Hepatocyte (in vitro differentiated cells): ENCODE measurements at regions not wholly inside any gene's neighbourhood (a gene's known extent, or its start where the extent isn't known, plus 50 kb on each side); places are given as distances from the start of the nearest gene placed in this dataset.

Source experiments
- DNase-seq: peaks from one replicate; pipeline ENCODE4 v3.0.0-alpha.2; 2016; ENCODE audit warnings: low spot score
- H2AFZ ChIP-seq: fragments of 200-600 bp; sonication (generic); 2 replicates; pipeline ENCODE4 v1.6.0; 2016; ENCODE audit warnings: antibody characterized with exemption, mild to moderate bottlenecking
- H3K27ac ChIP-seq: fragments of 200-600 bp; sonication (generic); 2 replicates; pipeline ENCODE4 v1.5.1; 2016; ENCODE audit warnings: mild to moderate bottlenecking
- H3K27me3 ChIP-seq: fragments of 200-600 bp; sonication (generic); 2 replicates; pipeline ENCODE4 v1.6.1; 2016
- H3K36me3 ChIP-seq: fragments of 200-600 bp; sonication (generic); replicated peaks from 2 replicates; pipeline ENCODE4 v1.5.1; 2016; ENCODE audit warnings: low read depth; ENCODE audit not compliant: insufficient read depth
- H3K4me1 ChIP-seq: fragments of 200-600 bp; sonication (generic); 2 replicates; pipeline ENCODE4 v1.5.1; 2016; ENCODE audit warnings: mild to moderate bottlenecking, moderate library complexity; ENCODE audit not compliant: insufficient read depth
- H3K4me2 ChIP-seq: fragments of 200-600 bp; sonication (generic); 2 replicates; pipeline ENCODE4 v1.6.0; 2016
- H3K4me3 ChIP-seq: fragments of 200-600 bp; sonication (generic); 2 replicates; pipeline ENCODE4 v1.5.1; 2016; ENCODE audit warnings: mild to moderate bottlenecking
- H3K79me2 ChIP-seq: fragments of 200-600 bp; sonication (generic); 2 replicates; pipeline ENCODE4 v1.6.0; 2017; ENCODE audit warnings: mild to moderate bottlenecking
- H3K9me2 ChIP-seq: fragments of 200-600 bp; sonication (generic); replicated peaks from 2 replicates; pipeline ENCODE4 v1.6.0; 2017; ENCODE audit warnings: mild to moderate bottlenecking; ENCODE audit not compliant: insufficient read depth
- H3K9me3 ChIP-seq: fragments of 200-600 bp; sonication (generic); 2 replicates; pipeline ENCODE4 v1.5.1; 2016; ENCODE audit warnings: low read depth, mild to moderate bottlenecking
- H4K20me1 ChIP-seq: fragments of 200-600 bp; sonication (generic); 2 replicates; pipeline ENCODE4 v1.6.0; 2016; ENCODE audit warnings: mild to moderate bottlenecking; ENCODE audit not compliant: insufficient read depth, poor library complexity, severe bottlenecking
- EZH2 ChIP-seq: fragments of 200-600 bp; sonication (generic); IDR thresholded peaks from 2 replicates; pipeline ENCODE4 v1.6.1; 2016; ENCODE audit warnings: antibody characterized with exemption, mild to moderate bottlenecking, borderline replicate concordance
- EZH2phosphoT487 ChIP-seq: fragments of 200-600 bp; sonication (generic); IDR thresholded peaks from one replicate; pipeline ENCODE4 v1.6.1; 2018; ENCODE audit warnings: antibody characterized with exemption, mild to moderate bottlenecking, low read depth, moderate library complexity; ENCODE audit not compliant: unreplicated experiment, severe bottlenecking
- WGBS: methylation state at CpG from one replicate; pipeline ENCODE4 v1.1.6; 2016; ENCODE audit warnings: low lambda C conversion rate; ENCODE audit errors: missing lambda C conversion rate; 5-methylcytosine and 5-hydroxymethylcytosine counted together
- TF ChIP-seq, protein P1 (sequence below): fragments of 200-600 bp; sonication (generic); IDR thresholded peaks from 2 replicates; pipeline ENCODE4 v1.5.1; 2016; ENCODE audit warnings: antibody characterized with exemption, mild to moderate bottlenecking; ENCODE audit not compliant: poor library complexity

DNA sequence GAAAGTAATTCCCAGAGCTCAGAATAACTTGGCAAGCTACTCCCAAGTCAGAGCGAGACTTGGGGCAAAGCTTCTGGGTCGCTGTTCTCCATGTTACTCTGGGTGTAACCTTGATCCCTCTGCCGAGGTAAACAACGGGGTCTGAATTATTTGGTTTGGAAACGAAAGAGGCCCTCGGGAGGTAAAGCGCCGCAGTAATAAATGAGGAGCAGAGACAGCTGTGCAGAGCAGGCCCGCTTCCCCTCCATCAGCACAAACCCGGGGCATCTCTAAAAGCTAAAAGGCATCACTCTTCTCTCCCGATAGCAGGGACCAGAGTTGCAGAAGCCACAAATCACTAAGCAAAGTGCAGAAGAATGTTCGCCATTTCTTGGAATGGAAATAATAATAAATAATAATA, 561.5 kb downstream of the BCOR start:
- WGBS = 58% methylated on average over 12 of the region's 12 CpGs
- no peak for DNase-seq
- no peaks in the 10 kb centered on the region for H3K36me3 ChIP-seq

DNA sequence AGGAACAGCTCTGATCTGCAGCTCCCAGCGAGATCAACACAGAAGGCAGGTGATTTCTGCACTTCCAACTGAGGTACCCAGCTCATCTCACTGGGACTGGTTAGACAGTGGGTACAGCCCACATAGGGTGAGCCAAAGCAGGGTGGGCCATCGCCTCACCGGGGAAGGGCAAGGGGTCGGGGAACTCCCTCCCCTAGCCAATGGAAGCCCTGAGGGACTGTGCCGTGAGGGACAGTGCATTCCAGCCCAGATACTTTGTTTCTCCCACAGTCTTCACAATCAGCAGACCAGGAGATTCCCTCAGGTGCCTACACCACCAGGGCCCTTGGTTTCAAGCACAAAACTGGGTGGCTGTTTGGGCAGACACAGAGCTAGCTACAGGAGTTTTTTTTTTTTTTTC, 555.9 kb downstream of the BCOR start:
- no peaks in the 10 kb centered on the region for H3K27me3 ChIP-seq
- H3K36me3 ChIP-seq = no peaks in the 10 kb centered on the region
- H3K27ac ChIP-seq = no peak overlapping the region
- H3K79me2 ChIP-seq = no peaks in the 10 kb centered on the region
- no peaks in the 10 kb centered on the region for H4K20me1 ChIP-seq
- H3K9me3 ChIP-seq = no peaks in the 10 kb centered on the region
- H3K4me2 ChIP-seq = no peak overlapping the region
- H3K9me2 ChIP-seq = no peaks in the 10 kb centered on the region
- WGBS = 84% methylated on average over 5 of the region's 5 CpGs
- no peak overlapping the region for H3K4me3 ChIP-seq
- no peak for DNase-seq
- no peak overlapping the region for H2AFZ ChIP-seq
- no peaks in the 10 kb centered on the region for H3K4me1 ChIP-seq
- TF ChIP-seq, protein P1, sequence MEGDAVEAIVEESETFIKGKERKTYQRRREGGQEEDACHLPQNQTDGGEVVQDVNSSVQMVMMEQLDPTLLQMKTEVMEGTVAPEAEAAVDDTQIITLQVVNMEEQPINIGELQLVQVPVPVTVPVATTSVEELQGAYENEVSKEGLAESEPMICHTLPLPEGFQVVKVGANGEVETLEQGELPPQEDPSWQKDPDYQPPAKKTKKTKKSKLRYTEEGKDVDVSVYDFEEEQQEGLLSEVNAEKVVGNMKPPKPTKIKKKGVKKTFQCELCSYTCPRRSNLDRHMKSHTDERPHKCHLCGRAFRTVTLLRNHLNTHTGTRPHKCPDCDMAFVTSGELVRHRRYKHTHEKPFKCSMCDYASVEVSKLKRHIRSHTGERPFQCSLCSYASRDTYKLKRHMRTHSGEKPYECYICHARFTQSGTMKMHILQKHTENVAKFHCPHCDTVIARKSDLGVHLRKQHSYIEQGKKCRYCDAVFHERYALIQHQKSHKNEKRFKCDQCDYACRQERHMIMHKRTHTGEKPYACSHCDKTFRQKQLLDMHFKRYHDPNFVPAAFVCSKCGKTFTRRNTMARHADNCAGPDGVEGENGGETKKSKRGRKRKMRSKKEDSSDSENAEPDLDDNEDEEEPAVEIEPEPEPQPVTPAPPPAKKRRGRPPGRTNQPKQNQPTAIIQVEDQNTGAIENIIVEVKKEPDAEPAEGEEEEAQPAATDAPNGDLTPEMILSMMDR = no peak
- TF ChIP-seq EZH2 (no peak), EZH2phosphoT487 (no peak)

More for the DNA sequence above, 561.5 kb downstream of the BCOR start:
- Histone ChIP-seq H2AFZ (no peak overlapping the region), H3K4me1 (no peaks in the 10 kb centered on the region), H3K27me3 (no peaks in the 10 kb centered on the region), H3K4me3 (no peak overlapping the region), H3K27ac (peak overlapping the region; percentile 33), H3K9me3 (no peaks in the 10 kb centered on the region), H3K9me2 (no peaks in the 10 kb centered on the region), H4K20me1 (no peaks in the 10 kb centered on the region), H3K79me2 (no peaks in the 10 kb centered on the region), H3K4me2 (no peak overlapping the region)
- no peak for TF ChIP-seq EZH2
- no peak for TF ChIP-seq EZH2phosphoT487
- TF ChIP-seq, protein P1 = no peak

DNA sequence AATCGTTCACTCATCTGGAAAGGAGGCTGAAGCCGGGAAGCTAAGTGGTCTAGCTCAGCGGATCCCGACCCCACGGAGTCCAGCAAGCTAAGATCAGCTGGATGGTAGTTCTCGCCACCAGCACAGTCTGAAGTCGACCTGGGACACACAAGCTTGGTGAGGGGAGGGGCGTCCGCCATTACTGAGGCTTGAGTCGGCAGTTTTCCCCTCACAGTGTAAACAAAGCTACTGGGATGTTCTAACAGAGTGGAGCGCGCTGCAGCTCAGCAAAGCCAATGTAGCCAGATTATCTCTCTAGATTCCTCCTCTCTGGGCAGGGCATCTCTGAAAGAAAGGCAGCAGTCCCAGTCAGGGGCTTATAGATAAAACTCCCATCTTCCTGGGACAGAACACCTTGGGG, 555.4 kb downstream of the BCOR start:
- H3K4me3 ChIP-seq = no peak overlapping the region
- H3K27ac ChIP-seq = no peak overlapping the region
- TF ChIP-seq EZH2phosphoT487 (no peak), EZH2 (no peak)
- TF ChIP-seq, protein P1 = no peak
- H3K36me3 ChIP-seq = no peaks in the 10 kb centered on the region
- no peaks in the 10 kb centered on the region for H3K4me1 ChIP-seq
- H3K9me3 ChIP-seq = no peaks in the 10 kb centered on the region
- WGBS = 62% methylated on average over 12 of the region's 12 CpGs
- no peak overlapping the region for H3K4me2 ChIP-seq
- H3K79me2 ChIP-seq = no peaks in the 10 kb centered on the region
- no peaks in the 10 kb centered on the region for H4K20me1 ChIP-seq
- H2AFZ ChIP-seq = no peak overlapping the region
- no peak for DNase-seq
- no peaks in the 10 kb centered on the region for H3K27me3 ChIP-seq
- H3K9me2 ChIP-seq = no peaks in the 10 kb centered on the region
